ENCODE measurements at regions not wholly inside any gene's neighbourhood (a gene's known extent, or its start where the extent isn't known, plus 50 kb on each side); places are given as distances from the start of the nearest gene placed in this dataset.

DNA sequence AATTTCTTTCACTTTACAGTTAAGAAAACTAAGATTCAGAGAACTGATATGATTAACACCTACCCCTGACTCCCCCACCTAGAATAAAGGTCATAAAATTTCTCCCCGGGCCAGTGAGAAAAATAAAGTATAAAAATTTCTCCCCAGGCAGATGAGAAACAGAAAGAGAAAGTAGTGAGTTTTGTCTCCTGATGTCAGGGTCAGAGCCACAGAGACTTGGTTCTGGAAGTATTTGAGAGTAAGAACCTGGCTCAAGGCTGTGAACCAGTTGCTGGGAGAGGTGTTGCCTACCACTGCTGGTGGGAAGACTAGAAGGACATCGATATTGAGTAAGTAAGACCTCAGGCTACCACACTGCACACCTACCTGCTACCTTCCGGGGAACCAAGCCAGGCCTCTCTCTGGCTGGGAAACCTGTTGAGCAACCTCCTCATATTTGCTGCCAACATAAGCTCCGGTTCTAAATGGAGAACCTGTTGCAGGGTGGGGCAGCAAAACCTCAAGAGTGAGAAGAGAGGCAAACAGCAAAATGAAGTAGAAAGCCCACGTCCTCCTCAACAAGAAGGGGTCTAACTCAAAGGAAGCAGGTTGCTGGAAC is 104.2 kb upstream of the PUDP start:
- H3K9ac ChIP-seq (ENCODE audit: low read length) = no peak overlapping the region

DNA sequence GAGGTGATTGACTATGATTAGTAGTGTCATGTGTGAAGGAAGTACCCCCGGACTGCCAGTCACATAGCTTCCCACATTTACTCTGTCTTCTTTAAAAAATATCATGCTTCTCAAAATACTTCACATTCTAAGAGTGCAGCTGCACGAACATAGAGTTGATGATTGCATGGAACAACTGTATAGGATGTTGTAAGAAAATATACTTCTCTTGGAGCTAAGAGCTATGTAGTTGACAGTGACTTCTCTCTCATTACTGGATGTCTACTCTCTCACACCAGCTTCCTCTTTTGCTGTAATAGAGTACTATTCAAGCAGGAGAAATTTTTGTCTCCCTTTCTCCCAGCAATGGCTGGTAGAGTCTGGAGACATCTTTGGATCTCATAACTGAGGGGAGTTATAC is 99.4 kb upstream of the PUDP start:
- H3K9me3 ChIP-seq (ENCODE audit: control insufficient read depth, low read depth, low read length) = no peaks in the 10 kb centered on the region
- H3K27ac ChIP-seq (ENCODE audit: low read length) = no peak overlapping the region
- H3K36me3 ChIP-seq (ENCODE audit: control insufficient read depth, low read depth, low read length) = no peaks in the 10 kb centered on the region
- no peaks in the 10 kb centered on the region for H3K27me3 ChIP-seq (ENCODE audit: control insufficient read depth, insufficient read depth, low read length)
- no peak overlapping the region for H3K9ac ChIP-seq (ENCODE audit: low read length)
- peaks cover 14% of the 10 kb centered on the region for H3K4me1 ChIP-seq (ENCODE audit: control insufficient read depth, low read depth, low read length)
- H3K4me3 ChIP-seq (ENCODE audit: low read length) = no peak overlapping the region

More for the DNA sequence above, 104.2 kb upstream of the PUDP start:
- Histone ChIP-seq H3K27ac (ENCODE audit: low read length) (no peak overlapping the region), H3K27me3 (ENCODE audit: control insufficient read depth, insufficient read depth, low read length) (no peaks in the 10 kb centered on the region), H3K4me1 (ENCODE audit: control insufficient read depth, low read depth, low read length) (peaks cover 14% of the 10 kb centered on the region), H3K36me3 (ENCODE audit: control insufficient read depth, low read depth, low read length) (no peaks in the 10 kb centered on the region), H3K4me3 (ENCODE audit: low read length) (no peak overlapping the region), H3K9me3 (ENCODE audit: control insufficient read depth, low read depth, low read length) (no peaks in the 10 kb centered on the region)

DNA sequence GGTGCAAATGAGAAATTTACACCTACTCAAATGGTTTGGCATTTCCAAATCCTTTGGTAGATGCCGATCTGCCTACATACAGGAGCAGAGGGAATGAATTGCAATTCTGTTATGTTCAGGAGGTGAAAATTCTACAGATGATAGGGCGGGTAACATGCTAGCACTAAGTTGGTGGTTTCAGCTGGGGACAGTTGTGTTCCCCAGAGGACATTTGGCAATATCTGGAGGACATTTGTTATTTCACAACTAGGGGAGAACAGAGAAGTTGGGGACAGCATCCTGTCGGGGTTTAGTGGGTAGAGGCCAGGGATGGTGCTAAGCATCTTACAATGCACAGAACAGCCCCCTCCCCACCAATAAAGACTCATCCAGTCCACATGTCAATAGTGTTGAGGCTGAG is 96.5 kb upstream of the PUDP start:
- H3K9me3 ChIP-seq (ENCODE audit: control insufficient read depth, low read depth, low read length) = no peaks in the 10 kb centered on the region
- H3K36me3 ChIP-seq (ENCODE audit: control insufficient read depth, low read depth, low read length) = no peaks in the 10 kb centered on the region
- peaks cover 9% of the 10 kb centered on the region for H3K4me1 ChIP-seq (ENCODE audit: control insufficient read depth, low read depth, low read length)
- H3K4me3 ChIP-seq (ENCODE audit: low read length) = no peak overlapping the region
- H3K27ac ChIP-seq (ENCODE audit: low read length) = no peak overlapping the region
- no peak overlapping the region for H3K9ac ChIP-seq (ENCODE audit: low read length)
- no peaks in the 10 kb centered on the region for H3K27me3 ChIP-seq (ENCODE audit: control insufficient read depth, insufficient read depth, low read length)

DNA sequence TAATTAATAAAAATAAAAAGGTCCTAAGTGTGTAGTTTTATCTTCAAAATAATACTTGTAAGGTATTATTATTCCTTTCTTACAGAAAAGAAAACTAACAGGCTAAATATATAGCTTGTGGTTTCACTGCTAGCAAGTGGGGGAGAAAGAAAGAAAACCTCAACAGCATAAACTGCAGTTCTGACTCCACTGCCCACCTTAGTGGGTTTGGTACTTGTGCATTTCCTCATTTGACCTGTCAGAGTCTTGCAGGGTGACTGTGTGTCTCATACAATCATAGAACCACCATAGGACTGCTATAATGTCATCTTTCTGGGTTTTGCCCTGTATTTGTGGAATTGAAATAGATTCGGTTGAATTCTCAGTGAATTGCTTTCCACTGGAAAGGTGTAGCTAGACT is 94.7 kb upstream of the PUDP start:
- no peak overlapping the region for H3K9ac ChIP-seq (ENCODE audit: low read length)
- H3K9me3 ChIP-seq (ENCODE audit: control insufficient read depth, low read depth, low read length) = no peaks in the 10 kb centered on the region
- H3K36me3 ChIP-seq (ENCODE audit: control insufficient read depth, low read depth, low read length) = no peaks in the 10 kb centered on the region
- H3K27ac ChIP-seq (ENCODE audit: low read length) = no peak overlapping the region
- H3K4me1 ChIP-seq (ENCODE audit: control insufficient read depth, low read depth, low read length) = peaks cover 4% of the 10 kb centered on the region
- no peaks in the 10 kb centered on the region for H3K27me3 ChIP-seq (ENCODE audit: control insufficient read depth, insufficient read depth, low read length)
- H3K4me3 ChIP-seq (ENCODE audit: low read length) = no peak overlapping the region

DNA sequence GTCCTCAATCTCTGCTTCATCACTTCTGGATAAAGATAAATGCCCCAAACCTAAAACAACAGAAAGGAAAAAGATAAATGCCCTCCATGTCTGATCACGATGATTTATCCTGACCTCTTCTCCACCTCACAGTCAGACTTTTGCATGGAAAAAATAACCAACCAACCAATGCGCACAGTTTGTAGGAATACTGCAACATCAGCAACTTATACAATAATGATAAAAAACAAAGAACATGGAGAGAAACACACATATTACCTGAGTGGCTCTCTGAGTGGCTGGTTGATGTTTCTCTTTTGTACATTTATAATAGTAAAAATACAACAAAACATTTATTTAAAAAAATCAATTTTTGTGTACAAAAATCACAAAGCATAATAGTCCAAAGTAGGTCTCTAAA is 93.0 kb upstream of the PUDP start:
- no peaks in the 10 kb centered on the region for H3K36me3 ChIP-seq (ENCODE audit: control insufficient read depth, low read depth, low read length)
- no peak overlapping the region for H3K27ac ChIP-seq (ENCODE audit: low read length)
- H3K27me3 ChIP-seq (ENCODE audit: control insufficient read depth, insufficient read depth, low read length) = no peaks in the 10 kb centered on the region
- H3K9ac ChIP-seq (ENCODE audit: low read length) = no peak overlapping the region
- H3K4me1 ChIP-seq (ENCODE audit: control insufficient read depth, low read depth, low read length) = peaks cover 11% of the 10 kb centered on the region
- no peak overlapping the region for H3K4me3 ChIP-seq (ENCODE audit: low read length)
- no peaks in the 10 kb centered on the region for H3K9me3 ChIP-seq (ENCODE audit: control insufficient read depth, low read depth, low read length)

DNA sequence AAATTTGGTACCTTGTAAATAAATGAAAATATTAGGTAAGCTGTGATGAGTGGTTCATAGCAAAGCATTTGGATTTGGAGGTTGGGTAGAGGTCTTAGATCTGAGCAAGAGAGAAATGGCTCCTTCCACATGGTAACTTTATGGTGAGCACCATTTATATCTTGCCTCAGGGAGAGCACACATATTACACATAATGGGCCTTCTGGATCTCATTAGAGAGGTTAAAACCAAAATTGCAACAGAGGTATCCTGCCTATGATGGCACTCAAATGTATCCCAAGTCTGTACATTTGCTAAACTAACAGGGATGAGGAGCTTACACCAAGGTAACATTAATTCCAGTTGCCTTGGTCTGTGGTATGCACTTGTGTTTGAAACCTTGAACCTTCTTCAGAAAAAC is 87.1 kb upstream of the PUDP start:
- H3K9me3 ChIP-seq (ENCODE audit: control insufficient read depth, low read depth, low read length) = no peaks in the 10 kb centered on the region
- no peak overlapping the region for H3K9ac ChIP-seq (ENCODE audit: low read length)
- H3K27me3 ChIP-seq (ENCODE audit: control insufficient read depth, insufficient read depth, low read length) = peaks cover 27% of the 10 kb centered on the region
- no peak overlapping the region for H3K27ac ChIP-seq (ENCODE audit: low read length)
- no peaks in the 10 kb centered on the region for H3K36me3 ChIP-seq (ENCODE audit: control insufficient read depth, low read depth, low read length)
- H3K4me3 ChIP-seq (ENCODE audit: low read length) = no peak overlapping the region
- H3K4me1 ChIP-seq (ENCODE audit: control insufficient read depth, low read depth, low read length) = peaks cover 23% of the 10 kb centered on the region

DNA sequence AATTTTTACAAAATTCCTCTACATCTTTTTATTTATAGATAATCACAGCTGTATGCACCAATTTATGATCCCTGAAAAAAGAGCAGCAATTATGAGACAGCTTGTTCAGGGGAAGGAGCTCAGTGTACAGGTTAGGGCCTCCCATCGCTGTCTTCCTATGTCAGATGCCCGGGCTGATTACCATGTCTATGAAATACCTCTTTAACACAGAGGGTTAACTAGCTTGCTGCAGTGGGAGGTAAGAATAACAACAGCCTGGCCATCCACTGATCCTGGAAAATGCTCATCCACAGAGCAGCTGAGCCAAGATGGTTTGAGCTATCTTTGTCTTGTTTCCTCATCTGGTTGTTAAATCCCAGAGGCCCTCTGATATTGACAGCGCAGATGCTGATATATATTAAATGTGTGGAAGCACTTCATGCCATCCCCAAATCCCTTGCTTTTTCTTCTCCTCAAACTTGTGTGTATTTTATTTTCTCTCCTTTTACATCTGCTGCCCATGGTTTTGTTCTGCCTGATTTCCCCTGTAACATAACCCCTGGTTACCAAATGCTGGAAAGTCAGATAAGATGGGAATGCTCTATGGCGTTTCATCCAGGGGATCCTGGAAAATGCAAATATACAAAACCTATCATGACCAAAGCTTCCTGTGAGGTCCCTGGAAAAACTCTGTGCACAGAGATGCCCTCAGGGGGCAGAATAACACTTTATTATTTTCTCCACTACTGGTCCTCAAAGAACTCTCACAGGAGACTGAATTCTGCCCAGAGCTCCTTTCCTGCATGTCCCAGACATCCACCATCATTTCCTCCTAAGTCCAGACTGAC is 85.8 kb upstream of the PUDP start:
- no peaks in the 10 kb centered on the region for H3K36me3 ChIP-seq (ENCODE audit: control insufficient read depth, low read depth, low read length)
- H3K27me3 ChIP-seq (ENCODE audit: control insufficient read depth, insufficient read depth, low read length) = peaks cover 27% of the 10 kb centered on the region
- H3K4me3 ChIP-seq (ENCODE audit: low read length) = no peak overlapping the region
- no peak overlapping the region for H3K27ac ChIP-seq (ENCODE audit: low read length)
- H3K9ac ChIP-seq (ENCODE audit: low read length) = no peak overlapping the region
- H3K9me3 ChIP-seq (ENCODE audit: control insufficient read depth, low read depth, low read length) = no peaks in the 10 kb centered on the region
- H3K4me1 ChIP-seq (ENCODE audit: control insufficient read depth, low read depth, low read length) = peaks cover 23% of the 10 kb centered on the region

DNA sequence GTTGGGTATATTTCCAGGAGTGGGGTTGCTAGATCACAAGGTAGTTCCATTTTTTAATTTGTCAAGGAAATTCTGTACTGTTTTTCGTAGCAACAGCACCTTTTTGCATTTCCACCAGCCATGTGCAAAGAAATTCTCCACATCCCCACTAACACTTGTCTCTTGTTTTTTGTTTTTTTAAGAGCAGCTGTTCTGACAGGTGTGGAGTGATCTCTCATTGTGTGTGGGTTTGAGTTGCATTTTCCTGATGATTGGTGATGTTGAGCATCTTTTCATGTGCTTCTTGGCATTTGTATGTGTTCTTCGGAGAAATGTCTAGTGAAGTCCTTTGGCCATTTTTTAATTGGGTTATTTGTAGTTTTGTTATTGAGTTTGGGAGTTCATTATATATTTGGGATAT is 80.3 kb upstream of the PUDP start:
- Histone ChIP-seq H3K27me3 (ENCODE audit: control insufficient read depth, insufficient read depth, low read length) (peaks cover 7% of the 10 kb centered on the region), H3K9me3 (ENCODE audit: control insufficient read depth, low read depth, low read length) (no peaks in the 10 kb centered on the region), H3K36me3 (ENCODE audit: control insufficient read depth, low read depth, low read length) (no peaks in the 10 kb centered on the region), H3K4me3 (ENCODE audit: low read length) (no peak overlapping the region), H3K9ac (ENCODE audit: low read length) (no peak overlapping the region), H3K27ac (ENCODE audit: low read length) (no peak overlapping the region), H3K4me1 (ENCODE audit: control insufficient read depth, low read depth, low read length) (peaks cover under 1% of the 10 kb centered on the region)

DNA sequence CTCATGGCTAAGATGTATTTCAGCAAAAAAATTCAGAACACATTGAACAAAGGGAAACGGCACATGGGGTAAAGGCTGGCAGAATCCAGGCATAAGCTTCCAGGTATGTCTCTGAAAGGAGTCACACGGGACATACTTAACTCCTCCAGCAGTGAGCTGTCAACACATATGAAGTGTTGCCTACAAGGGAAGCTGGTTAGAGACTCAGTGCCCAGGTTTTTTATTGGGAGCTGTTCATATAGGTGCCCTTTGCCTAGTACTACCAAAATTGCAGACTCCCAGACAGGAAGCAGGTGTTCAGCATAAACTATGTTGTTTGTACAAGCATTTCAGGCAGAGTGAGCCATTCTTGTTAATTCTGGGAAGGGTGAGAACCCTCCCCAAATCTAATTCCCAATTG is 77.4 kb upstream of the PUDP start:
- Histone ChIP-seq H3K4me1 (ENCODE audit: control insufficient read depth, low read depth, low read length) (no peaks in the 10 kb centered on the region), H3K27me3 (ENCODE audit: control insufficient read depth, insufficient read depth, low read length) (no peaks in the 10 kb centered on the region), H3K4me3 (ENCODE audit: low read length) (no peak overlapping the region), H3K9me3 (ENCODE audit: control insufficient read depth, low read depth, low read length) (no peaks in the 10 kb centered on the region), H3K36me3 (ENCODE audit: control insufficient read depth, low read depth, low read length) (no peaks in the 10 kb centered on the region), H3K9ac (ENCODE audit: low read length) (no peak overlapping the region), H3K27ac (ENCODE audit: low read length) (no peak overlapping the region)

DNA sequence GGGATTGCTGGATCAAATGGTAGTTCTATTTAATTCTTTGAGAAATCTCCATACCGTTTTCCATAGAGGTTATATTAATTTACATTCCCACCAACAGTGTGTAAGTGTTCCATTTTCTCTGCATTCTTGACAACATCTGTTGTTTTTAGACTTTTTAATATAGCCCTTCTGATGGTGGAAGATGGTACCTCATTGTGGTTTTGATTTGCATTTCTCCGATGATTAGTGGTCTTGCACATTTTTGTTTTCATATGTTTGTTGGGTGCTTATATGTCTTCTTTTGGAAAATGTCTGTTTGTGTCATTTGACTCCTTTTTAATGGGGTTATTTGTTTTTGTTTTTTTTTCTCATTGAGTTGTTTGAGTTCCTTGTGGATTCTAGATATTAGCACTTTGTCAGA is 75.3 kb upstream of the PUDP start:
- H3K36me3 ChIP-seq (ENCODE audit: control insufficient read depth, low read depth, low read length) = no peaks in the 10 kb centered on the region
- H3K27ac ChIP-seq (ENCODE audit: low read length) = no peak overlapping the region
- no peaks in the 10 kb centered on the region for H3K9me3 ChIP-seq (ENCODE audit: control insufficient read depth, low read depth, low read length)
- no peaks in the 10 kb centered on the region for H3K4me1 ChIP-seq (ENCODE audit: control insufficient read depth, low read depth, low read length)
- no peak overlapping the region for H3K4me3 ChIP-seq (ENCODE audit: low read length)
- H3K9ac ChIP-seq (ENCODE audit: low read length) = no peak overlapping the region
- H3K27me3 ChIP-seq (ENCODE audit: control insufficient read depth, insufficient read depth, low read length) = no peaks in the 10 kb centered on the region

DNA sequence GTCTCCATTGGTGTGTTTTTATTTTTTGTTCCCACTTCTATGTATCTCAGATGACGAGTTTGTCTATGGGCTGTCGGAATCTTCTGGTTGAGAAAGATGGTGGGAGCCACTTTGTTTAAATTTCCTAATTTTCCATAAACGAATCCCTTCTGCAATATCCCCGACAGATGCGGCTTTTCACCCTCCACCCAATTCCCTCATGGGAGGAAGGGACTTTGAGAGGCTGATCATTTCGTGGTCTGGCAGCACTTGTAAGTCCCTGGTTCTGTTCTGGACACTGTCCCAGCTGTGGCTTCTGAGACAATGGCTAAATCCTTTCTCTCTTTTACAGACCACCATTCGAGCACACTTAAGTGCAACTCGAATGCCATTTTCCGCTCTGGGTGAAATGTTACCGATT is 72.2 kb upstream of the PUDP start:
- no peaks in the 10 kb centered on the region for H3K27me3 ChIP-seq (ENCODE audit: control insufficient read depth, insufficient read depth, low read length)
- H3K27ac ChIP-seq (ENCODE audit: low read length) = no peak overlapping the region
- H3K9ac ChIP-seq (ENCODE audit: low read length) = no peak overlapping the region
- H3K4me3 ChIP-seq (ENCODE audit: low read length) = no peak overlapping the region
- no peaks in the 10 kb centered on the region for H3K36me3 ChIP-seq (ENCODE audit: control insufficient read depth, low read depth, low read length)
- H3K4me1 ChIP-seq (ENCODE audit: control insufficient read depth, low read depth, low read length) = no peaks in the 10 kb centered on the region
- H3K9me3 ChIP-seq (ENCODE audit: control insufficient read depth, low read depth, low read length) = no peaks in the 10 kb centered on the region

DNA sequence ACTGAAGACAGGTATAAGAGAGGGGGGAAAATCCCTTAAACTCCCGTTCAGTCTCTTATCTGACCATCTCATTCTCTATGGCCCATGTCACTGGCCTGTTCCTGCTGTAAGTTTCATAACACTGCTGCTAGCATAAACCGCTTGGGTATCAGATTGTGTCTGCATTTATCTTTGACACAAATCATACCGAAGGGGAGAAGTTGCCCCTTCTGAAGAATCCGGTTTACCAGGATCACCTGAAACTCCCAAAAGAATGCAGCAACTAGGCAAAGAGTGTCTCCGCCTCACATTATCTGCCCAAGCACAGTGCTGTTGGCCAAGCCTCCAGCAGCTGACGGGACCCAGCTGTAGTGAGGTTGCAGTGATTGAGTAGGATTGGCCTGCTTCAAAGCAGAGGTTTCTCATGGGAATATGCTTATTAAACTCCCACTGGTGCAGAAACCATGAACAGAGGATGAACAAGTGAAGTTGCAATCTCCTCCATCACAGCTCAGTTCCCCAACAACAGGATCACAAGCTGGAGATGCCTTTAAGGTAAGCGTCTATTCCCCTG is 71.3 kb upstream of the PUDP start:
- H3K9ac ChIP-seq (ENCODE audit: low read length) = no peak overlapping the region
- H3K4me3 ChIP-seq (ENCODE audit: low read length) = no peak overlapping the region
- no peaks in the 10 kb centered on the region for H3K9me3 ChIP-seq (ENCODE audit: control insufficient read depth, low read depth, low read length)
- H3K4me1 ChIP-seq (ENCODE audit: control insufficient read depth, low read depth, low read length) = no peaks in the 10 kb centered on the region
- H3K27ac ChIP-seq (ENCODE audit: low read length) = no peak overlapping the region
- no peaks in the 10 kb centered on the region for H3K27me3 ChIP-seq (ENCODE audit: control insufficient read depth, insufficient read depth, low read length)
- H3K36me3 ChIP-seq (ENCODE audit: control insufficient read depth, low read depth, low read length) = no peaks in the 10 kb centered on the region
